ENCODE measurements at regions not wholly inside any gene's neighbourhood (a gene's known extent, or its start where the extent isn't known, plus 50 kb on each side); places are given as distances from the start of the nearest gene placed in this dataset.

DNA sequence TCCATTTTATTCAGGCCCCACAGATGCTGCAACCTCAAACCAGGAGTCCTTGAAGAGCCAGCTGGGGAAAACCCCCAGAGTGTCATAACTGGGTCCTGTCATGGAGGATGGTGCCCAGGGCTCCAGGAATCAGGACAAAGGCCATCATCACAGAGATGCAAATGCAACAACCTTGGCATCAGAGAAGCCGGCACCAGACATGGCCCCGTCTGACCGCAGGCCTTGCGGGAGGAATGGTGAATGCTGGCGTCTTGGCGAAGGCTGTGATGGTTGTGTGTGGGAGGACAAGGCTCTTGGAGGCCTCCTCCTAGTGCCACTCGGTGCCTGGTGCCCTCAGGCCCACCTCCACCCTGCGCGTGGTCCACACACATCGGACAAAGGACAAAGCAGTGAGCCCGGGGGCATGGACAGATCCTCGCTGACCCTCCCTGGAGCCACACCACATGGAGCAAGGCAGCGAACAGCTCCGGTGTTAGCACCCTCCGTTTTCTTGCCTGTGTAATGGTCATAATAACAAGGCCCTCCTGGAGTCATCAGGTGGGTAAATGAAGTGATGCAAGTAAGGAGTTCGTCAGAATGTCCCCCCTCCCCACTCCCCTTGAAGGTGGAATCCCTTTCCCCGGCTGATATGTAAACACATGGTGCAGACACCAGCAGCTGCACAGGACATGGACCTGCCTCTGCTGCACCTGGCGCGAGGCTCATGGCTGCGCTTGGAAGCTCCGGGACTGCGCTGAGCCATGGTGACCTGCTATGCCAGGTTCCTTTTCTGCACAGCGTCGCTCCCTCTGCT is 380.7 kb downstream of the IRX2 start:
- Mint-ChIP-seq H3K27ac (ENCODE audit: unreplicated experiment) (no peak overlapping the region), H3K27me3 (ENCODE audit: unreplicated experiment) (peaks cover 3% of the 10 kb centered on the region), H3K9me3 (ENCODE audit: unreplicated experiment) (peaks cover 10% of the 10 kb centered on the region), H3K4me1 (ENCODE audit: low read depth, unreplicated experiment) (no peaks in the 10 kb centered on the region), H3K4me3 (ENCODE audit: unreplicated experiment) (no peak overlapping the region), H3K36me3 (ENCODE audit: unreplicated experiment) (peaks cover 14% of the 10 kb centered on the region)
- no peak for DNase-seq
- TF ChIP-seq, protein P1, sequence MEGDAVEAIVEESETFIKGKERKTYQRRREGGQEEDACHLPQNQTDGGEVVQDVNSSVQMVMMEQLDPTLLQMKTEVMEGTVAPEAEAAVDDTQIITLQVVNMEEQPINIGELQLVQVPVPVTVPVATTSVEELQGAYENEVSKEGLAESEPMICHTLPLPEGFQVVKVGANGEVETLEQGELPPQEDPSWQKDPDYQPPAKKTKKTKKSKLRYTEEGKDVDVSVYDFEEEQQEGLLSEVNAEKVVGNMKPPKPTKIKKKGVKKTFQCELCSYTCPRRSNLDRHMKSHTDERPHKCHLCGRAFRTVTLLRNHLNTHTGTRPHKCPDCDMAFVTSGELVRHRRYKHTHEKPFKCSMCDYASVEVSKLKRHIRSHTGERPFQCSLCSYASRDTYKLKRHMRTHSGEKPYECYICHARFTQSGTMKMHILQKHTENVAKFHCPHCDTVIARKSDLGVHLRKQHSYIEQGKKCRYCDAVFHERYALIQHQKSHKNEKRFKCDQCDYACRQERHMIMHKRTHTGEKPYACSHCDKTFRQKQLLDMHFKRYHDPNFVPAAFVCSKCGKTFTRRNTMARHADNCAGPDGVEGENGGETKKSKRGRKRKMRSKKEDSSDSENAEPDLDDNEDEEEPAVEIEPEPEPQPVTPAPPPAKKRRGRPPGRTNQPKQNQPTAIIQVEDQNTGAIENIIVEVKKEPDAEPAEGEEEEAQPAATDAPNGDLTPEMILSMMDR (IDR thresholded peaks at IDR 0.05; ENCODE audit: partially characterized antibody, unreplicated experiment) = no peak

DNA sequence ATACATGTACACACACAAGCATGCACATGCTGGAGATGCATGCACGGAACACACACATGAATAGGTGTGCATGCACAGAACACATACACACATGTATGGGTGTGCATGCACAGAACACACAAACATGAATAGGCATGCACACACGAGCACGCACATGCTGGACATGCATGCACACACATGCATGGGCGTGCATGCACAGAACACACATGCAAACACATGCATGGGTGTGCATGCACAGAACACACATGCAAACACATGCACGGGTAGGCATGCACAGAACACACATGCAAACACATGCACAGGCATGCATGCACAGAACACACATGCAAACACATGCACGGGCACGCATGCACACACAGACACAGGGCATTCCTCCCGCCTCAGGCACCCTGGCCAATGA is 382.3 kb downstream of the IRX2 start:
- no peak overlapping the region for H3K27ac Mint-ChIP-seq (ENCODE audit: unreplicated experiment)
- no peak overlapping the region for H3K4me3 Mint-ChIP-seq (ENCODE audit: unreplicated experiment)
- H3K27me3 Mint-ChIP-seq (ENCODE audit: unreplicated experiment) = peaks cover 3% of the 10 kb centered on the region
- peaks cover 10% of the 10 kb centered on the region for H3K9me3 Mint-ChIP-seq (ENCODE audit: unreplicated experiment)
- peaks cover 19% of the 10 kb centered on the region for H3K36me3 Mint-ChIP-seq (ENCODE audit: unreplicated experiment)
- TF ChIP-seq, protein P1 (IDR thresholded peaks at IDR 0.05; ENCODE audit: partially characterized antibody, unreplicated experiment) = no peak
- no peaks in the 10 kb centered on the region for H3K4me1 Mint-ChIP-seq (ENCODE audit: low read depth, unreplicated experiment)
- DNase-seq = no peak

DNA sequence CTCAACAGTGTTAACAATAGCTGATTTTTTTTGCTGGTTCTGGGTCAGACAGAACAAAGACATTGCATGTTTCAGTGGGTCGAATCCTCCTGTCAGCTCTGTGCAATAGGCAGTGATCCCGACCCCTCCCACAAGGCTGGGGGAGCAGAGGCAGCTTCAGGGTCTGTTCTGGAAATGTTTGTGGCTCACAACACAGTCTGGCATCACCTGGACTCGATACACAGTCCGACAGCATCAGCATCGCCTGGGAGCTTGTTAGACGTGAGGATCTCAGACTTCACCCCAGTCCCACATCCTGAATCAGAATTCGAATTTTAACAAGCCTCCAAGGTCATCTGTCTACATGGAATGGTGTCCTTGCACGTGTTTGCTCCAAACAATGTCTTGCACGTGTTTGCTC is 384.7 kb downstream of the IRX2 start:
- Mint-ChIP-seq H3K4me1 (ENCODE audit: low read depth, unreplicated experiment) (no peaks in the 10 kb centered on the region), H3K27me3 (ENCODE audit: unreplicated experiment) (no peaks in the 10 kb centered on the region), H3K27ac (ENCODE audit: unreplicated experiment) (no peak overlapping the region), H3K36me3 (ENCODE audit: unreplicated experiment) (peaks cover 10% of the 10 kb centered on the region), H3K9me3 (ENCODE audit: unreplicated experiment) (peaks cover 6% of the 10 kb centered on the region), H3K4me3 (ENCODE audit: unreplicated experiment) (no peak overlapping the region)
- TF ChIP-seq, protein P1 (IDR thresholded peaks at IDR 0.05; ENCODE audit: partially characterized antibody, unreplicated experiment) = no peak
- DNase-seq = no peak

DNA sequence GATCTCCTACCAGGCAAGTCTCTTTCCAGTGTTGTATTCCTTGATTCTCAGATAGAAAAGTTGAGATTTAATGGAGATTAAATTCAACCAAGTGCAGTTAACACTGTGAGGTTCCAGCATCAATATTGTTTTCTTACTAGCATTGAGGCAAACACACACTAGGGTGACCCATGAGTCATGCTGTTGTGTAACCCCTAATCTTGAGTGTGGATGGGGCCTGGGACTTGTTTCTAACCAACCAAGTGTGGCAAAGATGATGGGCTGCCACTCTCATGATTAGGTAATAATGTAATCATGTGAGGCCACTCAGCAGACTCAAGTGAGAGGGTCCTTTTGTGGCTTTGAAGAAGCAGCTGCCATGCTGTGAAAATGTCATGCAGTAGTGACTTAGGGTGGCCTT is 394.2 kb downstream of the IRX2 start:
- no peak overlapping the region for H3K4me3 Mint-ChIP-seq (ENCODE audit: unreplicated experiment)
- peaks cover 5% of the 10 kb centered on the region for H3K4me1 Mint-ChIP-seq (ENCODE audit: low read depth, unreplicated experiment)
- TF ChIP-seq, protein P1 (IDR thresholded peaks at IDR 0.05; ENCODE audit: partially characterized antibody, unreplicated experiment) = no peak
- peaks cover 8% of the 10 kb centered on the region for H3K27me3 Mint-ChIP-seq (ENCODE audit: unreplicated experiment)
- no peaks in the 10 kb centered on the region for H3K36me3 Mint-ChIP-seq (ENCODE audit: unreplicated experiment)
- no peak overlapping the region for H3K27ac Mint-ChIP-seq (ENCODE audit: unreplicated experiment)
- H3K9me3 Mint-ChIP-seq (ENCODE audit: unreplicated experiment) = no peaks in the 10 kb centered on the region
- DNase-seq = no peak

DNA sequence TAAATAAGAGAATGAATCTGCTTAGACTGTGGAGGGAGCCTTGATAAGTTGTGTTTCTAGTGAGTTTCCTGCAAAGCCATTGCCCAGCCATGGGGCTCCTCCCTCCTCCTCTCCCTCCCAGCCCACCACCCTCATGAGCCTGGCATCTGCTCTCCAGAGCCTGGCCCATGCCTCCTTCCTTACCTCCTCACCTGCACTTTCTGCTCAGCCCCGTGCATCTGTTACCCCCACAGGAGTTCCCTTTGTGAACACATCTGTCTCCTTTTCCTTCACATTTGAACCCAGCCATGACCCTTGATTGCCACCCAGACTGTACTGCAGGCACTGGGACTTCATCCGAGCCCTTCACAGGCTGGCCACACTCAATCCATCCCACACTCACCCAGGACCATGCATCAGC is 395.6 kb downstream of the IRX2 start:
- Mint-ChIP-seq H3K36me3 (ENCODE audit: unreplicated experiment) (no peaks in the 10 kb centered on the region), H3K27ac (ENCODE audit: unreplicated experiment) (no peak overlapping the region), H3K4me3 (ENCODE audit: unreplicated experiment) (no peak overlapping the region), H3K9me3 (ENCODE audit: unreplicated experiment) (no peaks in the 10 kb centered on the region), H3K27me3 (ENCODE audit: unreplicated experiment) (peaks cover 8% of the 10 kb centered on the region), H3K4me1 (ENCODE audit: low read depth, unreplicated experiment) (peaks cover 5% of the 10 kb centered on the region)
- TF ChIP-seq, protein P1 (IDR thresholded peaks at IDR 0.05; ENCODE audit: partially characterized antibody, unreplicated experiment) = no peak
- DNase-seq = no peak

All from glutamatergic neuron (in vitro differentiated cells).